Ovary (tissue), 3 donors: ENCODE measurements at regions not wholly inside any gene's neighbourhood (a gene's known extent, or its start where the extent isn't known, plus 50 kb on each side); places are given as distances from the start of the nearest gene placed in this dataset.

Experiments used
- EP300 ChIP-seq: sonication (generic); formaldehyde crosslinking; IDR thresholded peaks from one replicate; pipeline ENCODE4 v1.6.1; 2017; ENCODE audit warnings: antibody characterized with exemption
- POLR2A ChIP-seq: fragments of 450-650 bp; IDR thresholded peaks from one replicate; pipeline ENCODE4 v1.6.1; 2017; ENCODE audit warnings: antibody characterized with exemption, mild to moderate bottlenecking, moderate library complexity
- TF ChIP-seq, protein P1 (sequence below), 3 donors: fragments of 450-650 bp in 2 of 3; fragments of 200-600 bp in 1 of 3; IDR thresholded peaks; one replicate each; pipeline versions ENCODE4 v1.5.1 to v1.8.0; 2016 to 2022; ENCODE audit warnings: antibody characterized with exemption in 3 of 3, mild to moderate bottlenecking in 1 of 3
- donor health status: DM: no; HTN: no; CAD: no.

DNA sequence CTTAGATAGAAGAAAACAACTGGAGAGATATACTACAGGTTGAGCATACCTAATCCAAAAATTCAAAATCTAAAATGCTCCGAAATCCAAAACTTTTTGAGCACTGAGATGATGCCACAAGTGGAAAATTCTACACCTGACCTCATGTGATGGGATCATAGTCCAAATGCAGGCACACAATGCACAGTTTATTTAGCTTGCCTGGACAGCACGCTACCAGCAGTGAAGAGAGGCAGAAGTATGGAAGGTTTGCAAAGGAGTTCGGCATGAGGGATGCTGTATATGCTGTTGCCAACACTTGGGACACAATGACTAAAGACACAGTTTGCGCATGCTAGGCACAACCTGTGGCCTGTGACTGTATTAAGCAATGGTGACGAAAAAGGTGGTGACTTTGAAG, 58.1 kb upstream of the CAND1 start:
- TF ChIP-seq, protein P1, sequence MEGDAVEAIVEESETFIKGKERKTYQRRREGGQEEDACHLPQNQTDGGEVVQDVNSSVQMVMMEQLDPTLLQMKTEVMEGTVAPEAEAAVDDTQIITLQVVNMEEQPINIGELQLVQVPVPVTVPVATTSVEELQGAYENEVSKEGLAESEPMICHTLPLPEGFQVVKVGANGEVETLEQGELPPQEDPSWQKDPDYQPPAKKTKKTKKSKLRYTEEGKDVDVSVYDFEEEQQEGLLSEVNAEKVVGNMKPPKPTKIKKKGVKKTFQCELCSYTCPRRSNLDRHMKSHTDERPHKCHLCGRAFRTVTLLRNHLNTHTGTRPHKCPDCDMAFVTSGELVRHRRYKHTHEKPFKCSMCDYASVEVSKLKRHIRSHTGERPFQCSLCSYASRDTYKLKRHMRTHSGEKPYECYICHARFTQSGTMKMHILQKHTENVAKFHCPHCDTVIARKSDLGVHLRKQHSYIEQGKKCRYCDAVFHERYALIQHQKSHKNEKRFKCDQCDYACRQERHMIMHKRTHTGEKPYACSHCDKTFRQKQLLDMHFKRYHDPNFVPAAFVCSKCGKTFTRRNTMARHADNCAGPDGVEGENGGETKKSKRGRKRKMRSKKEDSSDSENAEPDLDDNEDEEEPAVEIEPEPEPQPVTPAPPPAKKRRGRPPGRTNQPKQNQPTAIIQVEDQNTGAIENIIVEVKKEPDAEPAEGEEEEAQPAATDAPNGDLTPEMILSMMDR (IDR thresholded peaks at IDR 0.05): no peak
- TF ChIP-seq POLR2A (no peak), EP300 (no peak)
